ENCODE measurements at regions not wholly inside any gene's neighbourhood (a gene's known extent, or its start where the extent isn't known, plus 50 kb on each side); places are given as distances from the start of the nearest gene placed in this dataset.

- no peaks in the 10 kb centered on the region for H3K36me3 ChIP-seq (ENCODE audit: control insufficient read depth, insufficient read depth, low read length)
- no peak overlapping the region for H3K4me3 ChIP-seq (ENCODE audit: low read depth, low read length)
- no peak for DNase-seq (ENCODE audit: low read depth)
- H3K27me3 ChIP-seq (ENCODE audit: control insufficient read depth, insufficient read depth, low read length) = no peaks in the 10 kb centered on the region
- no peak for TF ChIP-seq CTCF (IDR thresholded peaks at IDR 0.05; ENCODE audit: insufficient read depth, low read length, poor library complexity, severe bottlenecking)
Observed at GRCh38 chr1:87495147-87495546, 166.5 kb downstream of the LMO4 start.

GRCh38 chr1:87495870-87496269 lies 167.2 kb downstream of the LMO4 start:
- no peak for TF ChIP-seq CTCF (IDR thresholded peaks at IDR 0.05; ENCODE audit: insufficient read depth, low read length, poor library complexity, severe bottlenecking)
- no peak for DNase-seq (ENCODE audit: low read depth)
- no peaks in the 10 kb centered on the region for H3K27me3 ChIP-seq (ENCODE audit: control insufficient read depth, insufficient read depth, low read length)
- H3K4me3 ChIP-seq (ENCODE audit: low read depth, low read length) = no peak overlapping the region
- no peaks in the 10 kb centered on the region for H3K36me3 ChIP-seq (ENCODE audit: control insufficient read depth, insufficient read depth, low read length)

DNA sequence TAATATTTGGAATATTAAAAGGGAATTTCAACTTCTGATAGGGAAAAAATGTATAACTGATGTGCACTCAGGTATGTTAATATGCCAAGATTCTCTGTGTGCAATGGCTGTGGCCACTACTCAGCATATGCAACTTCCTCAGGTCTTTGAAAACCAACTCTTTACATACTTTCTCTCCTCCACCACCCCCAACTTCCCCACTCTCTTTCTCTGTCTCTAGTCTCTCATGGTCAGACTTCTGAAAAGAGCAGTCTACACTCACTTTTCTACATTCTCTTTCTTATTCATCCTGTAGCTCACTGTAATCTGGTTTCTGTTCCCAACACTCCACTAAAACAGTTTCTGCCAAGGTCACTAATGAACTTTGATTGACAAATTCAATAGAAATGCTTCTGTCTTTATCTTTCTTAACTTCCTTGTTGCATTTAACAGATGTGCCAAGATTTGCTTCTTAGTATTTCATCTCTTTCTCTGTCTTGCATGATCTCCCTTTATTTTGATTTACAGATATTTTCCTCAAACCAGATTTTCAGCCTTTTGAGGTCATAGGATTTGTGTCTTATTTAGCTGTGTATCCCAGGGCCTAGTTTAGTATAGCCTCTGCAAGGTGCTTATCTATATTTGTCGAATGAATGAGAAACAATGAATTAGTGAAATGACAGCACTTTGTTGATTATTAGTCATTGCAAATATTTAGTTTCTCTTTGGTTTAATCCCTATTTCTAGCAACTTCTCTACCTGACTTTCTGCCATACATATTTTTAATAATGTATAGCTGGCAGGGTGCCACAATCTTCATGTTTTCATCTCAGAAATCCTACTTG lies 168.9 kb downstream of the LMO4 start:
- no peak for TF ChIP-seq CTCF (IDR thresholded peaks at IDR 0.05; ENCODE audit: insufficient read depth, low read length, poor library complexity, severe bottlenecking)
- no peak overlapping the region for H3K4me3 ChIP-seq (ENCODE audit: low read depth, low read length)
- no peak for DNase-seq (ENCODE audit: low read depth)
- no peaks in the 10 kb centered on the region for H3K27me3 ChIP-seq (ENCODE audit: control insufficient read depth, insufficient read depth, low read length)
- no peaks in the 10 kb centered on the region for H3K36me3 ChIP-seq (ENCODE audit: control insufficient read depth, insufficient read depth, low read length)

- Histone ChIP-seq H3K4me3 (ENCODE audit: low read depth, low read length) (no peak overlapping the region), H3K36me3 (ENCODE audit: control insufficient read depth, insufficient read depth, low read length) (no peaks in the 10 kb centered on the region), H3K27me3 (ENCODE audit: control insufficient read depth, insufficient read depth, low read length) (no peaks in the 10 kb centered on the region)
- TF ChIP-seq CTCF (IDR thresholded peaks at IDR 0.05; ENCODE audit: insufficient read depth, low read length, poor library complexity, severe bottlenecking) = no peak
- no peak for DNase-seq (ENCODE audit: low read depth)
Observed at GRCh38 chr1:87501738-87502137, 173.1 kb downstream of the LMO4 start.

DNA sequence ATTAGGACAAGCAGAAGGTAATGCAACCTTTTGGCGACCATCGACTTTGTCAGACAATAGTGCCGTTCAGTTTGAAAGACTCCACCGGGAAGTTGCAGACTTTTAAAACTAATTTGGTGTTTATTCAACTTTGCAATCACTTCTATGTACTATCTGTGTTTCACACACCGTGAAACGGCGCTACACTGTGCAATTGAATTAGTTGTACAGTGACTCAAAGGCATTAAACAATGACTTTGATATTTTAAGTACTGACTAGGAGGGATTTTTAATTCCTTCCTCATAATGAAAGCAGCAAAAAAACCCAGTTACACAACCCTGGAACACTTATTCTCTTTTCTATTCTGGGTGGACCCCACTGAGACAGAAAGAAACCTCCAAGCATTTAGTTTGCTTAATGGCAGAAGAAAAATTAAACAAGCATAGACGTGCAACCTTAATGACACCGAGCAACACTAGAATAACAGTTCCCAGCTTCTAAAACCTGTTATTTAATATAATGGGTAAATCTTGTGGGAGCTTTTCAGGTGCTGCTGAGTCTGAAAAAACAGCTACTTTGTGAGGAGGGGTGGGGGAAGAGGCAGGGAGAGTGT lies 176.8 kb downstream of the LMO4 start:
- DNase-seq (ENCODE audit: low read depth) = no peak
- Histone ChIP-seq H3K27me3 (ENCODE audit: control insufficient read depth, insufficient read depth, low read length) (no peaks in the 10 kb centered on the region), H3K4me3 (ENCODE audit: low read depth, low read length) (no peak overlapping the region), H3K36me3 (ENCODE audit: control insufficient read depth, insufficient read depth, low read length) (no peaks in the 10 kb centered on the region)
- no peak for TF ChIP-seq CTCF (IDR thresholded peaks at IDR 0.05; ENCODE audit: insufficient read depth, low read length, poor library complexity, severe bottlenecking)
